Lung (tissue), 11 donors: ENCODE measurements at regions not wholly inside any gene's neighbourhood (a gene's known extent, or its start where the extent isn't known, plus 50 kb on each side); places are given as distances from the start of the nearest gene placed in this dataset.
"Not testable (repeated sequence)": the region's sequence is repeated elsewhere in the genome, so short reads cannot be mapped to it uniquely, and the experiment has no call there.

Experiments used
- ATAC-seq: fragments of 200-7000 bp; cut with Tn5 transposase; one replicate; pipeline ENCODE4 v1.9.1; 2020; ENCODE audit warnings: moderate number of reproducible peaks; ENCODE audit not compliant: insufficient read depth, low FRiP score
- DNase-seq, 3 donors: peaks; one replicate each; pipeline ENCODE4 v3.0.0-alpha.2; 2013 to 2017
- H3K27ac ChIP-seq, 2 donors: one replicate each; pipeline ENCODE4 v1.5.1; 2013; ENCODE audit warnings: mild to moderate bottlenecking in 2 of 2, moderate library complexity in 2 of 2, control low read depth in 1 of 2, inconsistent platforms in 1 of 2, low read depth in 1 of 2, low read length in 1 of 2
- H3K27me3 ChIP-seq, 3 donors: one replicate each; pipeline ENCODE4 v1.5.1; 2013; ENCODE audit warnings: low read length in 2 of 3; ENCODE audit not compliant: control insufficient read depth in 3 of 3, insufficient read depth in 3 of 3
- H3K36me3 ChIP-seq, 4 donors: one replicate each; pipeline ENCODE4 v1.5.1; 2013; ENCODE audit warnings: low read length in 4 of 4, mild to moderate bottlenecking in 1 of 4, moderate library complexity in 1 of 4; ENCODE audit not compliant: control insufficient read depth in 4 of 4, insufficient read depth in 4 of 4
- H3K4me1 ChIP-seq, 5 donors: one replicate each; pipeline ENCODE4 v1.5.1; 2013; ENCODE audit warnings: low read length in 5 of 5, mild to moderate bottlenecking in 2 of 5, moderate library complexity in 1 of 5; ENCODE audit not compliant: control insufficient read depth in 5 of 5, insufficient read depth in 5 of 5
- H3K4me3 ChIP-seq: one replicate; pipeline ENCODE4 v1.5.1; 2013; ENCODE audit warnings: mild to moderate bottlenecking, control low read depth, moderate library complexity
- H3K9ac ChIP-seq, 2 donors: one replicate each; pipeline ENCODE4 v1.5.1; 2013; ENCODE audit warnings: low read length in 2 of 2, control low read depth in 1 of 2; ENCODE audit not compliant: insufficient read depth in 1 of 2
- H3K9me3 ChIP-seq, 4 donors: one replicate each; pipeline ENCODE4 v1.5.1; 2013; ENCODE audit warnings: low read length in 3 of 4, mild to moderate bottlenecking in 1 of 4, moderate library complexity in 1 of 4; ENCODE audit not compliant: control insufficient read depth in 4 of 4, insufficient read depth in 3 of 4
- CTCF ChIP-seq: IDR thresholded peaks from 2 replicates; pipeline ENCODE4 v1.5.1; 2012; ENCODE audit warnings: mild to moderate bottlenecking; ENCODE audit errors: control extremely low read depth, extremely low read depth
- WGBS, 2 donors: extraction: QIAGEN DNeasy Blood & Tissue Kit; methylation state at CpG; one replicate each; pipeline ENCODE4 v1.1.7; 2013; 5-methylcytosine and 5-hydroxymethylcytosine counted together
- donor health status: control.
- donor health status: control.
- donor health status: Bipolar disorder and iron deficiency.
- donor health status: healthy.
- donor health status: DM: yes; HTN: yes; CAD: no.

GRCh38 chr4:14345356-14345775 is 656.9 kb upstream of the CPEB2 start:
- Histone ChIP-seq H3K9ac (no peak overlapping the region), H3K27me3 (no peaks in the 10 kb centered on the region), H3K36me3 (no peaks in the 10 kb centered on the region), H3K27ac (no peak overlapping the region), H3K9me3 (no peaks in the 10 kb centered on the region), H3K4me1 (no peaks in the 10 kb centered on the region), H3K4me3 (no peak overlapping the region)
- 25 to 32% methylated on average over 1 of the region's 1 CpG for WGBS, 2 donors
- DNase-seq (no peak), ATAC-seq (peak; percentile 34)
- no peak for TF ChIP-seq CTCF

- Histone ChIP-seq H3K36me3 (no peaks in the 10 kb centered on the region), H3K9ac (no peak overlapping the region), H3K9me3 (no peaks in the 10 kb centered on the region), H3K27me3 (no peaks in the 10 kb centered on the region), H3K4me3 (no peak overlapping the region), H3K27ac (no peak overlapping the region), H3K4me1 (no peaks in the 10 kb centered on the region)
- no peak for TF ChIP-seq CTCF
- ATAC-seq (no peak), DNase-seq (no peak)
- WGBS, 2 donors = 74 to 78% methylated on average over 7 of the region's 7 CpGs
These were observed 654.8 kb upstream of the CPEB2 start for GRCh38 chr4:14347526-14347925.

- no peak for DNase-seq
These were observed 653.8 kb upstream of the CPEB2 start for GRCh38 chr4:14348506-14348905.

GRCh38 chr4:14358544-14359160 is 643.6 kb upstream of the CPEB2 start:
- not testable (repeated sequence) for ATAC-seq, H3K9ac ChIP-seq, H3K4me1 ChIP-seq, H3K27me3 ChIP-seq, H3K4me3 ChIP-seq, H3K27ac ChIP-seq, H3K36me3 ChIP-seq, H3K9me3 ChIP-seq, DNase-seq
- WGBS, 2 donors = 96% methylated on average over 32 to 34 of the region's 34 CpGs

More at GRCh38 chr4:14348506-14348905, 653.8 kb upstream of the CPEB2 start:
- no peak overlapping the region for H3K9ac ChIP-seq
- no peaks in the 10 kb centered on the region for H3K9me3 ChIP-seq
- H3K27ac ChIP-seq = no peak overlapping the region
- no peak for ATAC-seq
- 94% methylated on average over 2 of the region's 2 CpGs for WGBS, 2 donors
- H3K4me1 ChIP-seq = no peaks in the 10 kb centered on the region
- H3K36me3 ChIP-seq = no peaks in the 10 kb centered on the region
- no peak for TF ChIP-seq CTCF
- H3K27me3 ChIP-seq = no peaks in the 10 kb centered on the region
- no peak overlapping the region for H3K4me3 ChIP-seq
